GM18868 (cell line): ENCODE measurements at regions not wholly inside any gene's neighbourhood (a gene's known extent, or its start where the extent isn't known, plus 50 kb on each side); places are given as distances from the start of the nearest gene placed in this dataset.
"Not testable (repeated sequence)": the region's sequence is repeated elsewhere in the genome, so short reads cannot be mapped to it uniquely, and the experiment has no call there.

Experiments used
- ATAC-seq: cut with Tn5 transposase; IDR thresholded peaks from one replicate; pipeline ENCODE4 v1.9.1; 2021; ENCODE audit warnings: mild to moderate bottlenecking, moderate library complexity; ENCODE audit not compliant: unreplicated experiment

- ATAC-seq: not testable (repeated sequence)
These were observed 260.9 kb upstream of the BTG1 start for GRCh38 chr12:92406404-92407070.

GRCh38 chr12:92405801-92406251, 260.2 kb upstream of the BTG1 start:
- ATAC-seq: not testable (repeated sequence)

- no peak for ATAC-seq
These were observed 259.3 kb upstream of the BTG1 start for GRCh38 chr12:92404921-92405320.

GRCh38 chr12:92404259-92404894, 258.7 kb upstream of the BTG1 start:
- ATAC-seq: no peak

- peak; percentile 87 for ATAC-seq
These were observed 257.8 kb upstream of the BTG1 start for GRCh38 chr12:92403210-92404175.

- no peak for ATAC-seq
These were observed 256.8 kb upstream of the BTG1 start for GRCh38 chr12:92402415-92402814.

GRCh38 chr12:92400006-92400405, 254.4 kb upstream of the BTG1 start:
- ATAC-seq: no peak

- ATAC-seq: no peak
These were observed 253.1 kb upstream of the BTG1 start for GRCh38 chr12:92398565-92399309.

- no peak for ATAC-seq
These were observed 251.1 kb upstream of the BTG1 start for GRCh38 chr12:92396647-92397252.

- no peak for ATAC-seq
These were observed 249.7 kb upstream of the BTG1 start for GRCh38 chr12:92395322-92395721.

- ATAC-seq: no peak
These were observed 249.2 kb upstream of the BTG1 start for GRCh38 chr12:92394895-92395294.

- ATAC-seq: no peak
These were observed 247.9 kb upstream of the BTG1 start for GRCh38 chr12:92393504-92393903.

- ATAC-seq: not testable (repeated sequence)
These were observed 246.1 kb upstream of the BTG1 start for GRCh38 chr12:92391726-92392125.

GRCh38 chr12:92389466-92389865, 243.8 kb upstream of the BTG1 start:
- ATAC-seq: no peak

- ATAC-seq: no peak
These were observed 239.7 kb upstream of the BTG1 start for GRCh38 chr12:92385296-92385695.

GRCh38 chr12:92384571-92384970, 238.9 kb upstream of the BTG1 start:
- no peak for ATAC-seq

GRCh38 chr12:92382383-92382878, 236.8 kb upstream of the BTG1 start:
- ATAC-seq: no peak

- ATAC-seq: no peak
These were observed 236.2 kb upstream of the BTG1 start for GRCh38 chr12:92381856-92382255.

- ATAC-seq: no peak
These were observed 233.2 kb upstream of the BTG1 start for GRCh38 chr12:92378682-92379479.
